Calu3 (cell line): ENCODE measurements at regions not wholly inside any gene's neighbourhood (a gene's known extent, or its start where the extent isn't known, plus 50 kb on each side); places are given as distances from the start of the nearest gene placed in this dataset.

Experiments used
- BruUV-seq: library from RNA; stranded (reverse); fragments of 400-500 nt; replicated peaks from 2 replicates; lab custom pipeline; 2021; lab: Mats Ljungman, UMichigan
- CTCF ChIA-PET: fragments of 300-600 bp; sonication (Branson Sonifier 250); formaldehyde crosslinking; loops from one replicate; lab custom pipeline; 2022; ENCODE audit warnings: antibody characterized with exemption; lab: Charles Lee
- DNase-seq: peaks from one replicate; pipeline ENCODE4 v3.0.0; 2022
- H3K27ac Mint-ChIP-seq: one replicate; pipeline ENCODE4 v1.8.0; 2022; ENCODE audit warnings: mixed read lengths; ENCODE audit not compliant: unreplicated experiment
- H3K27me3 Mint-ChIP-seq: one replicate; pipeline ENCODE4 v1.8.0; 2022; ENCODE audit warnings: mixed read lengths; ENCODE audit not compliant: unreplicated experiment
- H3K36me3 Mint-ChIP-seq: one replicate; pipeline ENCODE4 v1.8.0; 2022; ENCODE audit warnings: mild to moderate bottlenecking, moderate library complexity, mixed read lengths; ENCODE audit not compliant: insufficient read depth, unreplicated experiment
- H3K4me1 Mint-ChIP-seq: one replicate; pipeline ENCODE4 v1.8.0; 2022; ENCODE audit warnings: mild to moderate bottlenecking, low read depth, mixed read lengths; ENCODE audit not compliant: unreplicated experiment
- H3K4me3 Mint-ChIP-seq: one replicate; pipeline ENCODE4 v1.8.0; 2022; ENCODE audit warnings: mild to moderate bottlenecking, low read depth, moderate library complexity, mixed read lengths; ENCODE audit not compliant: unreplicated experiment
- H3K9me3 Mint-ChIP-seq: one replicate; pipeline ENCODE4 v1.8.0; 2022; ENCODE audit warnings: low read depth, mixed read lengths; ENCODE audit not compliant: unreplicated experiment
- CTCF ChIP-seq: fragments of 200-600 bp; IDR thresholded peaks from one replicate; pipeline ENCODE4 v1.8.0; 2022; ENCODE audit warnings: antibody characterized with exemption; ENCODE audit not compliant: unreplicated experiment
- intact Hi-C: fragments of 100-400 bp; cut with micrococcal nuclease; formaldehyde crosslinking; loops from one replicate; pipeline ENCODE4 v1.10.0; 2022; ENCODE audit not compliant: unreplicated experiment

- DNase-seq: no peak
- H3K27ac Mint-ChIP-seq: no peak overlapping the region
- no peaks in the 10 kb centered on the region for H3K4me1 Mint-ChIP-seq
- BruUV-seq: no TSS peak
- TF ChIP-seq CTCF: no peak
- no peaks in the 10 kb centered on the region for H3K9me3 Mint-ChIP-seq
- intact Hi-C loops: no loop called here
- H3K4me3 Mint-ChIP-seq: no peak overlapping the region
- peaks cover 3% of the 10 kb centered on the region for H3K36me3 Mint-ChIP-seq
- CTCF ChIA-PET: no interaction called here
- peaks cover 11% of the 10 kb centered on the region for H3K27me3 Mint-ChIP-seq
Observed at GRCh38 chr18:56238576-56238975, 399.8 kb downstream of the TXNL1 start.

- Mint-ChIP-seq H3K4me1 (no peaks in the 10 kb centered on the region), H3K27me3 (peaks cover 20% of the 10 kb centered on the region), H3K27ac (no peak overlapping the region), H3K9me3 (peaks cover 3% of the 10 kb centered on the region), H3K4me3 (no peak overlapping the region), H3K36me3 (peaks cover 3% of the 10 kb centered on the region)
- no peak for DNase-seq
- intact Hi-C loops: no loop called here
- BruUV-seq: no TSS peak
- CTCF ChIA-PET: no interaction called here
- TF ChIP-seq CTCF: no peak
Observed at GRCh38 chr18:56235481-56236013, 402.8 kb downstream of the TXNL1 start.

DNA sequence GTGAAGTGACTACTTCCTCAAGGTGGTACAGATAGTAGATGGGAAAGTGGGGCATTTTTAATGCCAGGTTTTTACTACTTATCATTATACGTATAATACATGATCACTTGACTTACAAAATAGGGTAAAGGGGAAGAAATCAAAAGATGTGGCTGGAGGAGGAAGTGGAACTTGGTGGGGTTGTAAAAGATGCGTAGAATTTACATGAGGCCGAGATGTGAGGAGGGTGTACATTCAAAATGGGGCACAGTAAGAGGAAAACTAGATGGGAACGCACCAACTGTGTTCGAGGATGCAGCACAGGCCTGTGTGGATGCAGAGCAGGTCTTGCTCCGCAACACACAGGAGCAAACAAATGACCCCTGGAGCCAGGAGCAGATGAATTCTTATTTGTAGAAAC lies 403.3 kb downstream of the TXNL1 start:
- no peak for TF ChIP-seq CTCF
- Mint-ChIP-seq H3K4me3 (no peak overlapping the region), H3K36me3 (peaks cover 3% of the 10 kb centered on the region), H3K9me3 (peaks cover 8% of the 10 kb centered on the region), H3K27ac (no peak overlapping the region), H3K4me1 (no peaks in the 10 kb centered on the region), H3K27me3 (peaks cover 25% of the 10 kb centered on the region)
- no TSS peak for BruUV-seq
- CTCF ChIA-PET: no interaction called here
- intact Hi-C loops: no loop called here
- no peak for DNase-seq

GRCh38 chr18:56233595-56233994 lies 404.8 kb downstream of the TXNL1 start:
- Mint-ChIP-seq H3K9me3 (peaks cover 12% of the 10 kb centered on the region), H3K27me3 (peaks cover 37% of the 10 kb centered on the region), H3K36me3 (peaks cover under 1% of the 10 kb centered on the region), H3K27ac (no peak overlapping the region), H3K4me3 (no peak overlapping the region), H3K4me1 (no peaks in the 10 kb centered on the region)
- CTCF ChIA-PET: interaction anchor here (0.5 kb wide), 1 partner anchor 621 kb away, joined by 3 read pairs; no protein-coding TSS in a partner anchor
- no TSS peak for BruUV-seq
- no peak for DNase-seq
- intact Hi-C loops: no loop called here
- no peak for TF ChIP-seq CTCF
